Astrocyte (in vitro differentiated cells and primary cell): ENCODE measurements at regions not wholly inside any gene's neighbourhood (a gene's known extent, or its start where the extent isn't known, plus 50 kb on each side); places are given as distances from the start of the nearest gene placed in this dataset.

Source experiments
- DNase-seq: peaks from one replicate; pipeline ENCODE4 v3.0.0-alpha.2; 2010; ENCODE audit warnings: low read depth
- FAIRE-seq: peaks from 2 replicates; lab custom pipeline; 2011; peaks lifted over from hg19 to GRCh38; lab: Jason Lieb, UNC
- H2AFZ ChIP-seq: 2 replicates; pipeline ENCODE4 v1.6.0; 2012; ENCODE audit warnings: low read depth, low read length, inconsistent platforms
- H3K27ac ChIP-seq: 2 replicates; pipeline ENCODE4 v1.5.1; 2011; ENCODE audit warnings: low read depth, low read length, inconsistent platforms
- H3K27me3 ChIP-seq: 2 replicates; pipeline ENCODE4 v1.6.0; 2011; ENCODE audit warnings: low read length, inconsistent platforms; ENCODE audit not compliant: insufficient read depth
- H3K36me3 ChIP-seq: 2 replicates; pipeline ENCODE4 v1.5.1; 2011; ENCODE audit warnings: low read length, inconsistent platforms; ENCODE audit not compliant: insufficient read depth
- H3K4me1 ChIP-seq: 2 replicates; pipeline ENCODE4 v1.5.1; 2011; ENCODE audit warnings: low read length, inconsistent platforms; ENCODE audit not compliant: insufficient read depth
- H3K4me2 ChIP-seq: 2 replicates; pipeline ENCODE4 v1.6.0; 2012; ENCODE audit warnings: low read length, inconsistent platforms
- H3K4me3 ChIP-seq: 2 replicates; pipeline ENCODE4 v1.5.1; 2011; ENCODE audit warnings: low read depth, mild to moderate bottlenecking, low read length, inconsistent platforms; ENCODE audit not compliant: insufficient read depth
- H3K79me2 ChIP-seq: 2 replicates; pipeline ENCODE4 v1.6.0; 2012; ENCODE audit warnings: mild to moderate bottlenecking, low read length, inconsistent platforms; ENCODE audit not compliant: insufficient read depth
- H3K9ac ChIP-seq: 2 replicates; pipeline ENCODE4 v1.6.0; 2012; ENCODE audit warnings: mild to moderate bottlenecking, low read length, inconsistent platforms
- H3K9me3 ChIP-seq: 2 replicates; pipeline ENCODE4 v1.5.1; 2012; ENCODE audit warnings: low read depth, mild to moderate bottlenecking, low read length, inconsistent platforms; ENCODE audit not compliant: insufficient read depth
- H4K20me1 ChIP-seq: 2 replicates; pipeline ENCODE4 v1.6.0; 2012; ENCODE audit warnings: low read length, inconsistent platforms; ENCODE audit not compliant: insufficient read depth
- H3K27ac Mint-ChIP-seq: one replicate; pipeline ENCODE4 v1.8.0; 2021; ENCODE audit warnings: mild to moderate bottlenecking, mixed read lengths; ENCODE audit not compliant: unreplicated experiment
- H3K27me3 Mint-ChIP-seq: one replicate; pipeline ENCODE4 v1.8.0; 2021; ENCODE audit warnings: low read depth, mixed read lengths; ENCODE audit not compliant: unreplicated experiment
- H3K36me3 Mint-ChIP-seq: one replicate; pipeline ENCODE4 v1.8.0; 2021; ENCODE audit warnings: low read depth, mixed read lengths; ENCODE audit not compliant: unreplicated experiment
- H3K4me1 Mint-ChIP-seq: one replicate; pipeline ENCODE4 v1.8.0; 2021; ENCODE audit warnings: low read depth, mixed read lengths; ENCODE audit not compliant: unreplicated experiment
- H3K4me3 Mint-ChIP-seq: one replicate; pipeline ENCODE4 v1.8.0; 2021; ENCODE audit warnings: mild to moderate bottlenecking, moderate library complexity, mixed read lengths; ENCODE audit not compliant: unreplicated experiment
- H3K9me3 Mint-ChIP-seq: one replicate; pipeline ENCODE4 v1.8.0; 2021; ENCODE audit warnings: mild to moderate bottlenecking, mixed read lengths; ENCODE audit not compliant: unreplicated experiment
- CTCF ChIP-seq: IDR thresholded peaks from 2 replicates; pipeline ENCODE4 v1.5.1; 2011; ENCODE audit warnings: low read depth, mild to moderate bottlenecking, inconsistent platforms, low read length, moderate library complexity; ENCODE audit not compliant: insufficient read depth
- EZH2 ChIP-seq: IDR thresholded peaks from 2 replicates; pipeline ENCODE4 v1.6.1; 2012; ENCODE audit warnings: mild to moderate bottlenecking, low read length, inconsistent platforms; ENCODE audit not compliant: insufficient read depth

- Histone ChIP-seq H3K36me3 (no peaks in the 10 kb centered on the region), H3K4me1 (peaks cover 5% of the 10 kb centered on the region), H3K27ac (no peak overlapping the region), H3K4me2 (no peak overlapping the region), H3K9me3 (peaks cover 2% of the 10 kb centered on the region), H3K27me3 (no peaks in the 10 kb centered on the region), H3K79me2 (no peaks in the 10 kb centered on the region), H3K9ac (no peak overlapping the region), H4K20me1 (no peaks in the 10 kb centered on the region), H2AFZ (no peak overlapping the region), H3K4me3 (no peak overlapping the region)
- peak overlapping the region; percentile 67 for H3K27ac Mint-ChIP-seq
- H3K4me1 Mint-ChIP-seq, result peaks cover 20% of the 10 kb centered on the region
- TF ChIP-seq EZH2, result no peak
- TF ChIP-seq CTCF, result no peak
- H3K27me3 Mint-ChIP-seq, result no peaks in the 10 kb centered on the region
- FAIRE-seq (no peak), DNase-seq (peak; percentile 87)
- H3K4me3 Mint-ChIP-seq, result no peak overlapping the region
- H3K36me3 Mint-ChIP-seq, result no peaks in the 10 kb centered on the region
- H3K9me3 Mint-ChIP-seq, result peaks cover 3% of the 10 kb centered on the region
Measured at GRCh38 chr14:29321646-29322045, 555.1 kb downstream of the FOXG1 start.

- Mint-ChIP-seq H3K4me1 (peaks cover 8% of the 10 kb centered on the region), H3K4me3 (no peak overlapping the region)
Measured at GRCh38 chr14:29339494-29340172, 573.0 kb downstream of the FOXG1 start.

More at GRCh38 chr14:29339494-29340172, 573.0 kb downstream of the FOXG1 start:
- H3K27ac Mint-ChIP-seq, result no peak overlapping the region
- TF ChIP-seq EZH2 (no peak), CTCF (no peak)
- no peaks in the 10 kb centered on the region for H3K27me3 Mint-ChIP-seq
- no peak overlapping the region for H3K4me2 ChIP-seq
- H3K4me3 ChIP-seq, result no peak overlapping the region
- H4K20me1 ChIP-seq, result no peaks in the 10 kb centered on the region
- H3K9me3 Mint-ChIP-seq, result peaks cover 4% of the 10 kb centered on the region
- peaks cover 4% of the 10 kb centered on the region for H3K4me1 ChIP-seq
- no peak overlapping the region for H2AFZ ChIP-seq
- no peaks in the 10 kb centered on the region for H3K9me3 ChIP-seq
- FAIRE-seq (no peak), DNase-seq (peak; percentile 32)
- no peaks in the 10 kb centered on the region for H3K36me3 ChIP-seq
- no peaks in the 10 kb centered on the region for H3K36me3 Mint-ChIP-seq
- H3K27me3 ChIP-seq, result no peaks in the 10 kb centered on the region
- no peaks in the 10 kb centered on the region for H3K79me2 ChIP-seq
- no peak overlapping the region for H3K9ac ChIP-seq
- no peak overlapping the region for H3K27ac ChIP-seq
